Islet precursor cell (in vitro differentiated cells): ENCODE measurements at regions not wholly inside any gene's neighbourhood (a gene's known extent, or its start where the extent isn't known, plus 50 kb on each side); places are given as distances from the start of the nearest gene placed in this dataset.
A peak's percentile ranks its signal among the peaks of the same experiment; 100 is the strongest.

Experiments
- DNase-seq: peaks from one replicate; pipeline ENCODE4 v3.0.0-alpha.2; 2018

DNA sequence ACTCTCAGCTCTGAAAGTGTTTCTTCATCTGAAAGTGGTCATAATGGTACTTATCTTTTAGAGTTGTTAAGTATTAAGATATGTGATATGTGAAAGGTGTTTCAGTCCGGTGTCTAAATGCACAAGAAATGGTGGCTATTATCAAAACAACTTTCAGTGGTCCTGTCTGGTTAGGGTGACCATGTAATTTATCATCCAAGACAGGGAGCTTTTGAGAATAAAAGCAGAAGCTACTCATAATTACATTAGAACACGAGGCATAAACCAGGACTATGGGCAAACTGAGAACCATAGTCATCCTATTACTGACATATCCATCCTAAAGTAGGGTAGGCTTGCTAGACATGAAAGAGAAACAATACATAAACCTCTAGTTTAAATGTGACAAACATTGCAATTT lies 418.1 kb upstream of the SEMA6A start:
- no peak for DNase-seq

DNA sequence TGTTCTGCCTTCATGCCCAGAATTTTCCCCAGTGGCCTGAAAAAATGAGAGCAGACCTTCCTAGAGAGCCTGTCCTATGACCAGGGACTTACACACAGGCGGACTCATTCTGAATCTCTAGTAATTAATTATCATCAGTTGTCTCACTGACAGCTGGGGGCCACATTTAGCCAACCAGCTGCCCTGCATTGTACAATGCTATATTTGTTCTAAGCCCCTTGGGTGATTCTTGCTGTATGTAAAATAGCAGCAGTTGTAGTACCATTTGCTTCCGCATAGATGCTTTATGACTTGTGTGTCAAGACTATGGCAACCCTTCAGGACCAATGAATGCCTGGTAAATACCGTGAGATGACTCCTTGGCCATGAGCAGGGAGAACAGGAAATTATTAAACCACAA lies 415.4 kb upstream of the SEMA6A start:
- DNase-seq: no peak

DNA sequence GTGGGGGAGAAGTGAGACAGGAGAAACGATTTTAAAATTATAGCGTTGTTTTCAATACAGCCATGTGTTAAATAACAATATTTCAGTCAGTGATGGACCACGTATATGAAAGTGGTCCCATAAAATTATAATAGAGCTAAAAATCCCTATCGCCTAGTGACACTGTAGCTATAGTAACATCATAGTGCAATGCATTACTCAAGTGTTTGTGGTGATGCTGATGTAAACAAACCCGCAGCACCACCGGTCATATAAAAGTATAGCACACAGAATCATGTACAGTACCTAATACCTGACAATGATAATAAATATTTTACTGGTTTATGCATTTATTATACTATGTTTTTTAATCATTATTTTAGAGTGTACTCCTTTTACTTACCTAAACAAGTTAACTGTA lies 407.4 kb upstream of the SEMA6A start:
- DNase-seq: no peak

DNA sequence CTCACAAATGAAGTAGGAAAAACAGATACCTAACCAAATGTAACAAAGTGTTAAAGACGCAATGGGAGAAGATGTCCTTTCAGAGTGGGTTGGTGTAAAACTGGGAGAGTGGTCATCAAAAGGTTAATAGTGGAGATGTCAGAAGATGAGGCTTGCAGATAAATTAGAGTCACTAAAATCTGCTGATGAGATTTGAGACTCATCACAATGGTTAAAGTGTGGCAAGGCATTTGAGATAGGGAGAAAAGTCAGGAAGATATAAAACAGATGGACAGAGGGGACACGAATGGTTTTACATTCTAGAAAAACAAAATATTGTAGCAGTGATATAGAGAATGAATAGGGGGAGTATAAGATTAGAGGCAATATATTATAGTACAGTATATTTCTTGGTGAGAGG lies 406.0 kb upstream of the SEMA6A start:
- DNase-seq: no peak

DNA sequence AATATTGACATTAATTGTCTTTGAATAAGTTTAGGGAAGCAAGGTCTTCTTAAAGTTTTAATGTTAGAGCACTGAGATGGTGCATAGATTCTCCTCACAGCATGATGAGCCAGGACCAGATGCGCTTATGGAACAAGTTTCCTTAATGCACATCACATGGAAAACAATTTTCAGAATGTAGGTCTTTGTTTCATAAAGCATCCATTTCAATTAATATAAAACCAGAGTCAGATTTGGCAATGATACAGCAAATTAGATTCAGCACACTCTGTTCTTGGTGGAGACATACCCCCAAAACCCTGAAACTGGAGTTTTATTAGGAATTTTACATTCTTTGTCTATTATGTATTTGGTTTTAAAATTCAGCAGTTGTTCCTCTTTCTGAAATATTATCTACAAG lies 402.1 kb upstream of the SEMA6A start:
- DNase-seq: no peak

DNA sequence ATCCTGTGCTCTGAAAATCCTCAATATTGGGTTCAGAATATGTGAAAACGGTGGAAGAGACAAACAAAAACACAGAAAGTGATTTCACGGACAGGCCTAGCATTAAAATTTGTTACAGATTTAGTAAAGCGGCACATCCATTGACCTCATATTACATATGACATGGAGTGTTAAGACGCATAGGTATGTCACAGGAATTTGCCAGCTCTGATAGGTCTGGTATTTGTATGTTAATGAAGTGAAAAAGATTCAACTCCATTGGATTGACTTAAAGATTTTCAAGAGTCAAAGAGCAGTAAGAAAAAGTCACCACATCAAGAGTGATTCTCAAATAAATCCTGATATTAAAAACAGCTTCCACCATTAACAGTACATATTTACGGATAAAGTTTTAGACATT lies 396.5 kb upstream of the SEMA6A start:
- DNase-seq: no peak

DNA sequence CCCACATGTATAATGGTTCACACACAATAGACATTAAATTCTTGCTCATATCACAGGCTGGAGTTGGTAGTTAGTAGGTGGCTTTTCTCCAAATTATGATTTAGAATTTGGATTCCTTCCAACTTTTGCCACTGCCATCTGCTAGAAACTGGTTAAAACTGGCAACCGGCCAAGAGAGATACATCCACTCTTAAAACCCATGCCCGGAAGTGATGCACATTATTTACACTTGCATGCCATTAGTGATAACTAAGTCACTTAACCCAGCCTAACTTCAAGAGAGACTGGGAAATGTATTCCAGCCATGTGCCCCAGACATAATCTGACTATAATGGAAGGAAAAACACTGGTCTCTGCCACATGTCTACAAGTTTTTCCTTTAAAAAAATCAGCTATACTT lies 395.7 kb upstream of the SEMA6A start:
- DNase-seq: no peak

DNA sequence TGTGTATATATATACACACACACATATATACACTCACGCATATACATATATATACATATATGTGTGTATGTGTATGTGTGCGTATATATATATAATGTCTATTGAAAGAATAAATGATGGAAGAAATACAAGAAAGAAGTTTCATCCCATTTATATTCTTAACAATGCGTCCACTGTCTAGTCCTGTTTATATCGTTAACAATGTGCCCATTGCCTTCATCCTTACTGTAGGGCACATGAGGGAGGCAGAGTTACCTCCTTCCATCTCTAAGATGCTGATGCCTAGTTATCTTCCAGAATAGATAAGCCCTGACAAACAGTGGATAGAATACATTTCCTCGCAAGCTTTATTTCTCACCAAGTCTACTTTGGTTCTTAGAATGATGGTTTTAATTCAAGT lies 389.8 kb upstream of the SEMA6A start:
- no peak for DNase-seq

DNA sequence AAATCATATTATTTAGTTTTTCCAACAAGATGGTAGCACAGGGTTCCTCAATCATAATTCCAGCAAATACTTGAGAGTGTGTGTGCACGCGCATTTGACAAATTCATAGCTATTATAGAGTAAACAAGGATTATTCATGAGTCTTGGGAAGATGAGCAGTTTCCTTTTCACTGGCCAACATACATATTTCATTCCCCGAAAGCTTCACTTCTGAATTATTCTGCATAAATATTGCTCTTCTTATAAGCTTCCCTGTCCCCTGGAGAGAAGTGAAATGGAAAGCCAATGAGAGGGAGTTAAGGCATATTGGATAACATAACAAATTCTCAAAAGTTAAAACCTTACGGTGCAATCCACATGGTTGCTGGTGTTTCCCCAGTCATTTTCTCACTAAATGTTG lies 386.4 kb upstream of the SEMA6A start:
- DNase-seq: no peak

DNA sequence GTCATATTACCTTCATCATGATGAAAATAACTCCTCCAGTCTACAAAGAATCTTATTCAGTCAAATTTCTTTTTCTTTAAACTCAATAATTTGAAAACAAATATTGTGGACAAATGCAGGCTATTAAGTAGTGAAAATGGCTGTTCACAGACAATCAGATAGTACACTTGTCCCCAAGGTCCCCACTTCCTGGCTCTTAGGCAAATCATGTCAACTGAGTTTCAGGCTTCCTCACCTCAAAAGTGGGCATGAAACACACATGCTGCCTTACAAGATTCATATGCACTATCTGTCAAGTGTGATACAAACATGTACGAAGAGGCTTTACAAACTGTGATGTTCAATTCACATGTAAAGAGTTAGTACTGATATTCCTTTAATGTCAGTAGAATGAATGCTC lies 385.2 kb upstream of the SEMA6A start:
- no peak for DNase-seq

DNA sequence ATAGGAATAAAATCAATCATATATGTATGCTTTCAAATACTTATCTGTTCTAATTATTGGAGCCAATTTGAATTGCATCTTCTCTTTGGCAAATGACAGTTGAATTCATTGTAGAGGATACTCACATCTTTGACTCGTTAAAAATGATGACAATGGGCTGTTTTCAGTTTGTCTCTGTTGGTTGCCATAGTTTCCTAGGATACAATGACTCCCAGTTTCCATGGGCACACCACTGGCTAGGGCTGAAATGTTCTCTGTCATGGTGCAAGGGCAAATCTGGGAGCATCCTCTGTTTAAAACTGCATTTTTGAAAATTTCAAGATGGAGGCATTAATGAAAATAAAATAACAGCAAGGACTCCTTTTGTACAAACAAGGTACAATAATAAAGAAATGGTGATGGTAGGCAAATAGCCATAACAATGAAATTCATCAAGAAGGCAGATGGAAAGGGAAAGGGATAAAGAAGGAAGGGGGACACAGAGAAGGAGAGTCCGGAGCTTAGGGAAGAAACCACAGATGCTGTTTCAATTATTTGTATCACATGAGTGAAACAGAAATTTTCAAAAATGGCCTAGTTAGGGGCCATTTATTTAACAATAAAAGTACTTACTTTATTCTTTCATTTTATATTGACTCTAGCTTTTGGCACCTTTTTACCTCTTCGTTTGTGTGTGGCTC lies 378.8 kb upstream of the SEMA6A start:
- no peak for DNase-seq

DNA sequence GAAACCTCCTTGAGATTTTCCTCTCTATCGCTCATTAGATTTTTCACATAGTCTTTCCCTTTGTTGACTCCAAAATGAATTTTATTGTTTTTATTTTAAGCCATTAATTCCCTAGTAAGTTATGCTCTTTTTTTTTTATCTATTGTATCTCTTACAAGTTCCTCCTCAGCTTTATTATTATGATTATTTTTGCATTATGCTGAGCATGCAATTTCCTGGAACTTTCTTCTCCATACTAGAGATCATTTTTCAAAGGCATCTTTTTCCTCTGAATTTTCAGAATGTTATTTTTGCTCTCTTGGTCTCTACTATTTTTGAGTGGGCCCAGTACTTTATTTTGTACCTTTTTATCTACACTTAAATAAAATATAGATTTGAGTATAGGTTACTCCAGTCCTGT lies 376.6 kb upstream of the SEMA6A start:
- no peak for DNase-seq

DNA sequence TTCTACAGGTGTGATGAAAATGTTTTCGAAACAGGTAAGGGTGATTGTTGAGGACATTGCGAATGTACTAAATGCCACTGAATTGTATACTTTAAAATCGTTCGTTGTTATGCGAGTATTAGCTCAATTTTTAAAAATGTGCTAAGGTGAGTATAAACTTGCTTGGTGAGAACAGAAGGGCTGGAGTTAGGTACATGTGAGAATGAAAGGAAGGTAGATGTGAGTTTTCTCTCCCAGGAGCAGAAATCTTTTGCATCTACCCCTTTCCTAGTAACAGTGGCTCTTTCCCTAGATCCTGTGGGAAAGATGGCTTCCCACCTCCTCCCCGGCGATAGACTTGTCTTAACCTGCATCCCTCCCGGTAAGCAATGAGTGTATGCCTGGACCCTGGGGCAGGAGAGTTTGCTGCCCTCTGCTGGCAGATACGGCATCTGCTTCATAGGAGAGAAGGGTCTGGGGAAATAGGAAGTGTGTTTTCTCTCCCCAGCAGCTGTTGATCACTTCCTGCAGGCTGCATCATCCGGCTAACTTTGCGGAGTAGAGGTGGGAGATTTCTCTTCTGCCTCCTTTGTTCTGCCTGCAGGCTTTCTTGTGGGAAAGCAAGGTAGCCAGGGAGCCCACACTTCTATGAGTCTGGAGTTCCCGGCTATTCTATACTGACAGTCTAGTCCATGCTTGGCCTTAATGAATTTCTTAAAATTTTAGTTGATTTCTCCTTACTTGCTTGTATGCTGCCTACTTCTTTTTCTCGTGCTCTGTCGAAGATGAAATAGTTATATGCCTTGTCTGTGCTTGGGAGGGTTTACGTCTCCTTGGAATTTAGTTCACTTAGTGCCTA lies 373.3 kb upstream of the SEMA6A start:
- DNase-seq: peak; percentile 95

DNA sequence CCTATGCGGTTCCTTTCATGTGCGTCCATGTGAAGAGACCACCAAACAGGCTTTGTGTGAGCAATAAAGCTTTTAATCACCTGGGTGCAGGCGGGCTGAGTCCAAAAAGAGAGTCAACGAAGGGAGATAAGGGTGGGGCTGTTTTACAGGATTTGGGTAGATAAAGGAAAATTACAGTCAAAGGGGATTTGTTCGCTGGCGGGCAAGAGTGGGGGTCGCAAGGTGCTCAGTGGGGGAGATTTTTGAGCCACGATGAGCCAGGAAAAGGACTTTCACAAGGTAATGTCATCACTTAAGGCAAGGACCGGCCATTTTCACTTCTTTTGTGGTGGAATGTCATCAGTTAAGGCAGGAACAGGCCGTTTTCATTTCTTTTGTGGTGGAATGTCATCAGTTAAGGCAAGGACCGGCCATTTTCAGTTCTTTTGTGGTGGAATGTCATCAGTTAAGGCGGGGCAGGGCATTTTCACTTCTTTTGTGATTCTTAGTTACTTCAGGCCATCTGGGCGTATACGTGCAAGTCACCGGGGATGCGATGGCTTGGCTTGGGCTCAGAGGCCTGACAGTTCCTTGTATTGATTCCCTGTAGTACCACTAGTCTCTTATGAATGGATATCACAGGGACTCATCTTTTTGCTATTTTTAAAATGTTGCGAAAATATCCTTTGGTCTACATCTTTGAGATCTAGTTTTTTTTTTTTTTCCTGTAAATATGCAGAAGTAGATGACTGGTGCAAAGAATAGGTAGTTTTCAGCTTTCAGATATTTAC lies 371.2 kb upstream of the SEMA6A start:
- DNase-seq: peak; percentile 68

DNA sequence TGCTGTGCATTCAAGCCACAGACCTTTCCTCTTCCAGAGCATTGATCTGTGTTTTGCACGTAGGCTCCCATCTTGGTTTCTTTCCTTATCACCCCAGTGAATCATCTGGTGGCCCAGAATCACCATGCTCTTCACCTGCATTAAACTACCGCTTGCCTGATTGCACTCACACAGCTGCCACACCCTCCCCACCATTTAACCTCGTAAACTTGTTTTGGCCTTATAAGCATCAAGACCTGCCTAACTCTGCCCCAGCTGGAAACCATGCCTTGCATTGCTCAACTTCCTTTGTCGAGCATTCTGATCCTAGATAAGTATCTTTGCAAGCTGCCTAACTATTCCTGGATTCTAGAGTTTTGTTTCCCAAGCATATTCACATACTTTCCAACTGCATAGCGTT lies 369.6 kb upstream of the SEMA6A start:
- peak; percentile 94 for DNase-seq

DNA sequence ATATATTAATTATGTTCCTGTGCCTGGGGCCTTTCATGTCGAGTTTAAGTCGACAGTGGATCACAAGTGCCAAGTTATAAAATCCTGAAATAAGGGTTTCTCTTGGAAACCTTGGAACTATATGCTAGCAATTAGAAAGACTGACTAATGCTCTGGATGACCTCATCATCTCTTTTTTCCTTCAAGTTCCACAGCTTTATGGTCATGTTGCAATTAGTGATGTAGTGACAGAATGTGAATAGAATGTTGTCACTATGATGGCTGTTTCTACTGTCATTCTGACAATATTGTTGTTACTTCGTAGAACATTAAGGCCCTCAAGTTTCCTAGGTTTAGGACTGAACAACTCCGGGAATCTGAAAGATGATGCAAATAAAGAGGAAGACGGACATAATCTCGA lies 368.0 kb upstream of the SEMA6A start:
- DNase-seq: no peak

DNA sequence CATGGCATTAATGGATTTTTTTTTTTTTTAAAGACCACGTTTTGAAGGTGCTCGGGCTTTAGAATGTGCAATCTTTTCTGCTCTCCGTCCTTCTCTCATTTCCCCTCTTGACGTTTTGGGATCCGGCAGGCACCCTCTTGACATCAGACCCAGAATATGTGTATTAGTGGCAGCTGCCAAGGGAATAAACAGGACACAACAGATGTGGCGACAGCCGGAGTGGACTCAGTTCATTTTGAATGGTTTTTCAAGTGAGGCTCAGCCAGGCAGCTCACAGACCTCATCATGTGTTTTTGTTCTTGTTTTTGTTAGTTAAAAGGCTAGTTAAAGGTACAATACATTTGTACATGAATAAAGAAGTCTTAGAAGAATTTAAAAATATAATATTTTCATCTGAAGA lies 365.0 kb upstream of the SEMA6A start:
- no peak for DNase-seq

DNA sequence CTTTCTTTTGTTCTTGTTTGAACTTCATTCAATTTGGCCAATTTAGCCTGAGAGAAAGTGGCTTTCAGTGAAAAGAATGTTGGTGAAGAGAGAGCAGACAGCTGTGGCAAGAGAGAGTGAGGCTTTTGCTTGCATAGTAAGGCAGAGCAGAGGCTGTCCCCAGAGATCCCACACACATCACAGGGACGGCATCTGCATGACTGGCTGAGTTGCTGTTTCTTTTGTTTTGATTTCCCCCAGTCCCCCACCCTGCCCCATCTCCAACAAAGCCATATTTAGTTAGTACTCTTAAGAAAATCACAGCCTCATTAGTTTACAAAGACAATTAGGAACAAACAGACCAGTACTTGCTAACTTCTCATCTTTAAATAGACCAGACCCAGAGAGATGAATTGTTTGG lies 363.9 kb upstream of the SEMA6A start:
- DNase-seq: peak; percentile 93

DNA sequence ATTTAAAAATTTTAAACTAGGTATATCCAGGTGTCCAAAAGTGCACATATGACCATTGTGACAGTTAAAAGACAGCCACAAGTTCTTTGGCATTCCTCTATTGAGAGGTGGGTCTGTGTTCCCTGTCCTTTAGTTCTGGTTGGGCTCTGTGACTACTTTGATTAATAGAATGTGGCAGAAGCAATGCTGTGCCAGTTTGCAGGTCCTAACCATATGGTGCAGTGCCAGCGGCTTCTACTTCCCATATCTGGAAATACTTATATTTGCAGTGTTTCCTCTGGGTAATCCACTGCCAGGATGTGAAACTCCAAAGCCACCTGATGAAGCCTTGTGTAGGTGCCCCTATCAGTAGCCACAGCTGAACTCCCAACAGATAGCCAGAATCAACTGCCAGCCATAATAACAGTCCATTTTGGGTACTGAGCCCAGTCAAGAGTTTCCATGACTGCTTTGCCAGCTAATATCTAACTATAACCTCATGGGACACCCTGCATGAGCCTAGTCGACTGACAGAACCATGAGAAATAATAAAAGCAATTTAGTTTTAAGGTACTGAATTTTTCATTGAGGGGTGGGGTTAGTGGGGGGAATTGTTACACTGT lies 361.0 kb upstream of the SEMA6A start:
- DNase-seq: no peak

DNA sequence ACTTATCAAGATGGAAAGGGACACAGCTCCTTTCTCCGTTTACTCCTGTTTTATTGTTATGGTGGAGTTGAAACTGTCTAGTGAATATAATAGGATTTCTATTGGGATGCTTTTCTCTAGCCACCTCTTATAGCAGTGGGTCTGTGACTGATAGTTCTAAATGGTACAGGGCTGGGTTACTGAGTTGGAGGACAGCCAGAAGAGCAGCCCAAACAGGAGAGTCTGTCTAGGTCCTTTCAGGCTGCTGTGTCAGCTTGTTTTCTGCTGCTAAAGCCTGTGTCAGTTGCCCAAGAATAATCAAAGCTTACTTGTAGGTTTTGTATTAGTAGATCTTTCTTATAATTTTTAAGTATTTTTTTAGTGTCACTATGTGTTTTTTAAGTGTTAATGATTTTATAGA lies 356.0 kb upstream of the SEMA6A start:
- DNase-seq: no peak

DNA sequence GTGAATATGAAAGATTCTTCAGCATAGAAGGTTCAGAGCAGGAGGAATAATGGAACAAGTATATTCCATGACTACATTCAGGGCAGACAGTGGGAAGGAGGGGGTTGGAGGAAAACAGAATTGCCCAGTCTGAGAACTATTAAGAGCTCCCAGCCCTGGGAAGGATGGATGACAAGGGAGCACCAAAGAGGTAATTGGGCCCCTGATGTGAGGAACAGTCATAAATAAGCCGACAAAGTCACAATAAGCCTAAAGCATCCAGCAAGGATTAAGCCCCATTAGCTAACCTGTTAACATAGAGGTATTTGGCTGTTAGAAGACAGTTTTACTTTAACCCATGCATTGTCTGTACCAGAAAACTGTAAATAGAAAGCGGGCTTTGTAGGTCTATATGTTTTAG lies 348.7 kb upstream of the SEMA6A start:
- DNase-seq: peak; percentile 59

DNA sequence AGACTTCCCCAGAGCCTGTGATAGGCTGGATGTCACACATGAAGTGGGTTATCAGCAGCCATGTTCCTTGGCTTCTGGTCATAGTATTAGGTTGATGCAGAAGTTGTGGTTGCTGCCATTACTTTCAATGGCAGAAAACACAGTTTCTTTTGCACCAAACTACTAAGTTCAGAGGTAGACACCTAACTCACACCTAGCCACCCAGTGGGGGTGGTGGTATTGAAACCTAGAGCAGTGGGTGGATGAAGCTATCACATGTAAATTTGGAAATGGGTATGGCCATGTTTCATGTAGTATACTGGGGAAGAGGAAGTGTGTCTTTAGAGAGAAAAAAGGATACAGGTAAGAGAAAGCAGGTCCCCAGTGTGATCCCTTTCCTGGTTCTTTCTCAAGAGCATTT lies 347.9 kb upstream of the SEMA6A start:
- DNase-seq: no peak

DNA sequence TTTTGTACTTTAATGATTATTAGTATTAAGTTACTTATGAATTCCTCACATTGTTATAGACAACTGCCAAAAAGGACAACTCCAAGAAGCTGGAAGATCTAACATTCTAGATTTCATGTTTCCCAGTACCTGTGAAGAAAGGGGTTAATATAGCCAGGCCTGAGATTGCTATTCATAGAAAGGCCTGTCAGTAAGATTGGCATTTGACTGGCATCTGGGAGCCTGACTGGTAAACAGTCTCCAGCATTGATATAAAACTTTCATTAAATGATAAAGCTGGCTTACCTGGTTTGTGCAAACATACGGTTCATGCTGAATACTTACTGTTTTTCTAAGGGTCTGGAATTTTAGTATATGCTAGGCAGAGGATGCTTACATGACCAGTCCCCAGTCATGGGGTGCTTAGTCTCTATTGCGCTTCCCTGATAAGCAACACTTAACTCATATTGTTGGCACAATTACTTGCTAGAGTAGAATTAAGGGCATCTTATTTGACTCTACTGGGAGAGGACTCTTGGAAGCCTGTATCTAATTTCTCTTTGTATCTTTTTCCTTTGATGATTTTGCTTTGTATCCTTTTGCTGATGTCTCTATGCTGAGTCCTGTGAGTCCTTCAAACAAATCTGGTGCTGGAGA lies 340.4 kb upstream of the SEMA6A start:
- no peak for DNase-seq
